Glutamatergic neuron (in vitro differentiated cells): ENCODE measurements at regions not wholly inside any gene's neighbourhood (a gene's known extent, or its start where the extent isn't known, plus 50 kb on each side); places are given as distances from the start of the nearest gene placed in this dataset.
"Not testable (repeated sequence)": the region's sequence is repeated elsewhere in the genome, so short reads cannot be mapped to it uniquely, and the experiment has no call there.

ENCODE experiments used
- DNase-seq: peaks from one replicate; pipeline ENCODE4 v3.0.0; 2022
- H3K27ac Mint-ChIP-seq: one replicate; pipeline ENCODE4 v1.8.0; 2020; ENCODE audit warnings: mild to moderate bottlenecking, mixed read lengths, inconsistent platforms; ENCODE audit not compliant: unreplicated experiment
- H3K27me3 Mint-ChIP-seq: one replicate; pipeline ENCODE4 v1.8.0; 2020; ENCODE audit warnings: mild to moderate bottlenecking, moderate library complexity, mixed read lengths, inconsistent platforms; ENCODE audit not compliant: unreplicated experiment
- H3K36me3 Mint-ChIP-seq: one replicate; pipeline ENCODE4 v1.8.0; 2020; ENCODE audit warnings: mild to moderate bottlenecking, mixed read lengths, inconsistent platforms; ENCODE audit not compliant: unreplicated experiment
- H3K4me1 Mint-ChIP-seq: one replicate; pipeline ENCODE4 v1.8.0; 2020; ENCODE audit warnings: mild to moderate bottlenecking, low read depth, mixed read lengths, inconsistent platforms; ENCODE audit not compliant: unreplicated experiment
- H3K4me3 Mint-ChIP-seq: one replicate; pipeline ENCODE4 v1.8.0; 2020; ENCODE audit warnings: mild to moderate bottlenecking, mixed read lengths, inconsistent platforms; ENCODE audit not compliant: unreplicated experiment
- H3K9me3 Mint-ChIP-seq: one replicate; pipeline ENCODE4 v1.8.0; 2020; ENCODE audit warnings: mild to moderate bottlenecking, moderate library complexity, mixed read lengths, inconsistent platforms; ENCODE audit not compliant: unreplicated experiment
- TF ChIP-seq, protein P1 (sequence below): fragments of 200-600 bp; sonication (generic); IDR thresholded peaks from one replicate; pipeline ENCODE4 v1.5.0; 2021; ENCODE audit not compliant: partially characterized antibody, unreplicated experiment

DNA sequence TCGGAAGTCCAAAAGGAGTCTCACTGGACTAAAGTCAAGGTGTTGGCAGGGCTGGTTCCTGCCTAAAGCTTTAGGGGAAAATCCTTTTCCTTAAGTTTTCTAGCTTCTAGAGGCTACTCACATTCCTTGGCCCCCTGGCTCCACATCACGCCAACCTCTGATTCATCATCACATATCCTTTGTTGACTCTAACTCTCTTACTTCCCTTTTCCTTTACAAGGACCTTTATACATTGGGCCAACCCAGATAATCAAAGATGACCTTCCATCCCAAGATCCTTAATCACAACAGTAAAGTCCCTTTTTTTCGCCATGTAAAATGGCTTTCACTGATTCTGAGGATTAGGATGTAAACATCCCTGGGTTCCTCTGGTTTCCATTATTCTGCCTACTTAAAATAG is 146.4 kb upstream of the DCAF8L1 start:
- no peak for DNase-seq
- H3K4me1 Mint-ChIP-seq = no peaks in the 10 kb centered on the region
- no peak overlapping the region for H3K4me3 Mint-ChIP-seq
- H3K27ac Mint-ChIP-seq = no peak overlapping the region
- TF ChIP-seq, protein P1, sequence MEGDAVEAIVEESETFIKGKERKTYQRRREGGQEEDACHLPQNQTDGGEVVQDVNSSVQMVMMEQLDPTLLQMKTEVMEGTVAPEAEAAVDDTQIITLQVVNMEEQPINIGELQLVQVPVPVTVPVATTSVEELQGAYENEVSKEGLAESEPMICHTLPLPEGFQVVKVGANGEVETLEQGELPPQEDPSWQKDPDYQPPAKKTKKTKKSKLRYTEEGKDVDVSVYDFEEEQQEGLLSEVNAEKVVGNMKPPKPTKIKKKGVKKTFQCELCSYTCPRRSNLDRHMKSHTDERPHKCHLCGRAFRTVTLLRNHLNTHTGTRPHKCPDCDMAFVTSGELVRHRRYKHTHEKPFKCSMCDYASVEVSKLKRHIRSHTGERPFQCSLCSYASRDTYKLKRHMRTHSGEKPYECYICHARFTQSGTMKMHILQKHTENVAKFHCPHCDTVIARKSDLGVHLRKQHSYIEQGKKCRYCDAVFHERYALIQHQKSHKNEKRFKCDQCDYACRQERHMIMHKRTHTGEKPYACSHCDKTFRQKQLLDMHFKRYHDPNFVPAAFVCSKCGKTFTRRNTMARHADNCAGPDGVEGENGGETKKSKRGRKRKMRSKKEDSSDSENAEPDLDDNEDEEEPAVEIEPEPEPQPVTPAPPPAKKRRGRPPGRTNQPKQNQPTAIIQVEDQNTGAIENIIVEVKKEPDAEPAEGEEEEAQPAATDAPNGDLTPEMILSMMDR = no peak
- H3K36me3 Mint-ChIP-seq = no peaks in the 10 kb centered on the region
- peaks cover 4% of the 10 kb centered on the region for H3K27me3 Mint-ChIP-seq
- H3K9me3 Mint-ChIP-seq = no peaks in the 10 kb centered on the region

DNA sequence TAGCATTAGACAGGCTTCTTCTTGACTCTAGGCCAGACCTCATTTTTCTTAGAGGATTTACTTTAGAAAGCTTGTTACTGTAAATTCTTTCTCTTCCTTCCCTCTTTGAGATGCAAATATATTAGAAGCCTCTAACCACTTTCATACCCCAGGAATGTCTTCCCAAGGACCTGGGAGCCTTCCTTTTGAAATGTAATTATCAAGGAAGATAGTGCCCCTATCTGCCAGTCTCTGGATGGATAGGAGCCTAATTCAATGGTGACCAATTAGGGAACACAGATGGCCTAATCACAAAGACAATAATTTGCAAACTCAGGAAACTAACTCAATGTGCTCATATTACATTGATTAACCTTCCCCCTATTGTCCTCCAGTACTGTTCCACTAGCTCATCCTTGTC is 145.6 kb upstream of the DCAF8L1 start:
- no peaks in the 10 kb centered on the region for H3K9me3 Mint-ChIP-seq
- no peak overlapping the region for H3K27ac Mint-ChIP-seq
- TF ChIP-seq, protein P1 = no peak
- no peaks in the 10 kb centered on the region for H3K36me3 Mint-ChIP-seq
- H3K4me3 Mint-ChIP-seq = no peak overlapping the region
- DNase-seq = no peak
- no peaks in the 10 kb centered on the region for H3K4me1 Mint-ChIP-seq
- H3K27me3 Mint-ChIP-seq = peaks cover 4% of the 10 kb centered on the region

DNA sequence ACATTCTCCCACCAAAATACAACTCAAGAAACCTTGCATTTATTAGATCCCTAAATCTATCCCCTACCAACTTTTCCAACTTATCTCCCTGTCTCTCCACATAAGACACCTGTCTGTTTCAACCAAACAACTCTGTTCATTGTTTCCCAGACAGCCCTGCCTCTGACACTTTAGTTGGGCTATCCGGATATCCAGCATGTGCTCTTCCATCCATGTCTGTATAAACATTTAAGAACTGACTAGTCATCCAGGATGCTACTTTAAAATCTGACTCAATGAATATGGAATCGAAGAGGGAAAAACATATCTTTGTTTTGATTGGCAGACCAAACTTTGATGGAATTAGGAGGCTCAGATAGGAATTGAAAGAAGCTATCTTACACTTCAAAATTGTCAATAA is 143.2 kb upstream of the DCAF8L1 start:
- TF ChIP-seq, protein P1 = no peak
- no peak overlapping the region for H3K4me3 Mint-ChIP-seq
- H3K27me3 Mint-ChIP-seq = peaks cover 4% of the 10 kb centered on the region

GRCh38 chrX:28120580-28121245 is 139.5 kb upstream of the DCAF8L1 start:
- not testable (repeated sequence) for H3K9me3 Mint-ChIP-seq, DNase-seq, H3K36me3 Mint-ChIP-seq, H3K27ac Mint-ChIP-seq, H3K4me3 Mint-ChIP-seq, H3K27me3 Mint-ChIP-seq, H3K4me1 Mint-ChIP-seq

More for the DNA sequence above, 143.2 kb upstream of the DCAF8L1 start:
- H3K27ac Mint-ChIP-seq = no peak overlapping the region
- H3K9me3 Mint-ChIP-seq = no peaks in the 10 kb centered on the region
- no peak for DNase-seq
- no peaks in the 10 kb centered on the region for H3K4me1 Mint-ChIP-seq
- no peaks in the 10 kb centered on the region for H3K36me3 Mint-ChIP-seq

- H3K9me3 Mint-ChIP-seq = no peaks in the 10 kb centered on the region
- H3K36me3 Mint-ChIP-seq = no peaks in the 10 kb centered on the region
- no peaks in the 10 kb centered on the region for H3K27me3 Mint-ChIP-seq
- H3K4me3 Mint-ChIP-seq = no peak overlapping the region
- H3K27ac Mint-ChIP-seq = no peak overlapping the region
- TF ChIP-seq, protein P1 = no peak
- H3K4me1 Mint-ChIP-seq = no peaks in the 10 kb centered on the region
- DNase-seq = no peak
Observed at GRCh38 chrX:28120072-28120471, 138.8 kb upstream of the DCAF8L1 start.
